GM12873 (cell line): ENCODE measurements at regions not wholly inside any gene's neighbourhood (a gene's known extent, or its start where the extent isn't known, plus 50 kb on each side); places are given as distances from the start of the nearest gene placed in this dataset.

Source experiments
- CTCF ChIP-seq: IDR thresholded peaks from 2 replicates; pipeline ENCODE4 v1.5.1; 2012; ENCODE audit warnings: low read depth, mild to moderate bottlenecking, moderate library complexity, low read length, control low read depth; ENCODE audit not compliant: insufficient read depth; ENCODE audit errors: missing control alignments

- no peak for TF ChIP-seq CTCF
These were observed 73.4 kb upstream of the DDHD1 start for GRCh38 chr14:53226553-53226952.

GRCh38 chr14:53220914-53221313, 67.8 kb upstream of the DDHD1 start:
- no peak for TF ChIP-seq CTCF

- no peak for TF ChIP-seq CTCF
These were observed 65.0 kb upstream of the DDHD1 start for GRCh38 chr14:53218161-53218560.

- peak; percentile 61 for TF ChIP-seq CTCF
These were observed 64.3 kb upstream of the DDHD1 start for GRCh38 chr14:53217316-53217994.

- no peak for TF ChIP-seq CTCF
These were observed 62.0 kb upstream of the DDHD1 start for GRCh38 chr14:53215101-53215500.

GRCh38 chr14:53214384-53214783, 61.3 kb upstream of the DDHD1 start:
- TF ChIP-seq CTCF = no peak

GRCh38 chr14:53213761-53214160, 60.6 kb upstream of the DDHD1 start:
- TF ChIP-seq CTCF = no peak
